Panc1 (cell line): ENCODE measurements at regions not wholly inside any gene's neighbourhood (a gene's known extent, or its start where the extent isn't known, plus 50 kb on each side); places are given as distances from the start of the nearest gene placed in this dataset.

Experiments
- CTCF ChIP-seq: fragments of 450-650 bp; IDR thresholded peaks from 2 replicates; pipeline ENCODE4 v1.5.1; 2017; ENCODE audit warnings: mild to moderate bottlenecking
- POLR2AphosphoS5 ChIP-seq: IDR thresholded peaks from 2 replicates; pipeline ENCODE4 v1.6.1; 2012; ENCODE audit warnings: mild to moderate bottlenecking, low read depth, low read length, moderate library complexity

GRCh38 chr3:117477214-117477755 is 767.7 kb downstream of the TUSC7 start:
- TF ChIP-seq CTCF (no peak), POLR2AphosphoS5 (no peak)
